ENCODE measurements at regions not wholly inside any gene's neighbourhood (a gene's known extent, or its start where the extent isn't known, plus 50 kb on each side); places are given as distances from the start of the nearest gene placed in this dataset.

- TF ChIP-seq CTCF (IDR thresholded peaks at IDR 0.05) (no peak), POLR2A (IDR thresholded peaks at IDR 0.05) (no peak)
These were observed 127.2 kb downstream of the MXRA5 start for GRCh38 chrX:3219231-3219630.

Data from right lobe of liver (tissue), 4 donors.